NB4 (cell line): ENCODE measurements at regions not wholly inside any gene's neighbourhood (a gene's known extent, or its start where the extent isn't known, plus 50 kb on each side); places are given as distances from the start of the nearest gene placed in this dataset.

Experiments used
- CTCF ChIP-seq: IDR thresholded peaks from one replicate; pipeline ENCODE4 v1.5.1; 2012; ENCODE audit warnings: low read depth, low read length
- MAX ChIP-seq: IDR thresholded peaks from 2 replicates; pipeline ENCODE4 v1.6.1; 2011; ENCODE audit warnings: low read depth, low read length
- MYC ChIP-seq: IDR thresholded peaks from 2 replicates; pipeline ENCODE4 v1.6.1; 2011; ENCODE audit warnings: low read depth, low read length
- POLR2A ChIP-seq: IDR thresholded peaks from 2 replicates; pipeline ENCODE4 v1.6.1; 2011; ENCODE audit warnings: mild to moderate bottlenecking; ENCODE audit not compliant: insufficient read length; ENCODE audit errors: extremely low read depth

GRCh38 chr20:11395581-11395980, 522.1 kb upstream of the BTBD3 start:
- no peak for TF ChIP-seq CTCF
- TF ChIP-seq MAX: no peak
- no peak for TF ChIP-seq POLR2A
- no peak for TF ChIP-seq MYC
